WERI-Rb-1 (cell line): ENCODE measurements at regions not wholly inside any gene's neighbourhood (a gene's known extent, or its start where the extent isn't known, plus 50 kb on each side); places are given as distances from the start of the nearest gene placed in this dataset.

Experiments used
- DNase-seq: peaks from one replicate; pipeline ENCODE4 v3.0.0-alpha.2; 2020
- H3K27ac ChIP-seq: fragments of 250-450 bp; sonication (Bioruptor Pico); 2 replicates; pipeline ENCODE4 v1.5.1; 2020; ENCODE audit warnings: mild to moderate bottlenecking, moderate library complexity
- H3K27me3 ChIP-seq: fragments of 250-450 bp; sonication (Bioruptor Pico); 2 replicates; pipeline ENCODE4 v1.5.1; 2021; ENCODE audit warnings: mild to moderate bottlenecking, low read depth, moderate library complexity; ENCODE audit not compliant: insufficient read depth, severe bottlenecking
- H3K36me3 ChIP-seq: fragments of 250-450 bp; sonication (Bioruptor Pico); 2 replicates; pipeline ENCODE4 v1.5.1; 2020; ENCODE audit warnings: mild to moderate bottlenecking, moderate library complexity
- H3K4me3 ChIP-seq: 2 replicates; pipeline ENCODE4 v1.5.1; 2011; ENCODE audit warnings: low read depth, mild to moderate bottlenecking, control low read depth, low read length
- H3K9me3 ChIP-seq: fragments of 250-450 bp; sonication (Bioruptor Pico); 2 replicates; pipeline ENCODE4 v1.5.1; 2021; ENCODE audit warnings: mild to moderate bottlenecking, moderate library complexity; ENCODE audit not compliant: severe bottlenecking
- TF ChIP-seq, protein P1 (sequence below): IDR thresholded peaks from 2 replicates; pipeline ENCODE4 v1.5.1; 2011; ENCODE audit warnings: low read depth, mild to moderate bottlenecking, control low read depth, inconsistent platforms, low read length

GRCh38 chr3:176937994-176938393, 259.3 kb downstream of the TBL1XR1 start:
- Histone ChIP-seq H3K4me3 (no peak overlapping the region), H3K9me3 (no peaks in the 10 kb centered on the region), H3K27me3 (no peaks in the 10 kb centered on the region), H3K27ac (no peak overlapping the region), H3K36me3 (no peaks in the 10 kb centered on the region)
- no peak for DNase-seq
- TF ChIP-seq, protein P1, sequence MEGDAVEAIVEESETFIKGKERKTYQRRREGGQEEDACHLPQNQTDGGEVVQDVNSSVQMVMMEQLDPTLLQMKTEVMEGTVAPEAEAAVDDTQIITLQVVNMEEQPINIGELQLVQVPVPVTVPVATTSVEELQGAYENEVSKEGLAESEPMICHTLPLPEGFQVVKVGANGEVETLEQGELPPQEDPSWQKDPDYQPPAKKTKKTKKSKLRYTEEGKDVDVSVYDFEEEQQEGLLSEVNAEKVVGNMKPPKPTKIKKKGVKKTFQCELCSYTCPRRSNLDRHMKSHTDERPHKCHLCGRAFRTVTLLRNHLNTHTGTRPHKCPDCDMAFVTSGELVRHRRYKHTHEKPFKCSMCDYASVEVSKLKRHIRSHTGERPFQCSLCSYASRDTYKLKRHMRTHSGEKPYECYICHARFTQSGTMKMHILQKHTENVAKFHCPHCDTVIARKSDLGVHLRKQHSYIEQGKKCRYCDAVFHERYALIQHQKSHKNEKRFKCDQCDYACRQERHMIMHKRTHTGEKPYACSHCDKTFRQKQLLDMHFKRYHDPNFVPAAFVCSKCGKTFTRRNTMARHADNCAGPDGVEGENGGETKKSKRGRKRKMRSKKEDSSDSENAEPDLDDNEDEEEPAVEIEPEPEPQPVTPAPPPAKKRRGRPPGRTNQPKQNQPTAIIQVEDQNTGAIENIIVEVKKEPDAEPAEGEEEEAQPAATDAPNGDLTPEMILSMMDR: no peak

DNA sequence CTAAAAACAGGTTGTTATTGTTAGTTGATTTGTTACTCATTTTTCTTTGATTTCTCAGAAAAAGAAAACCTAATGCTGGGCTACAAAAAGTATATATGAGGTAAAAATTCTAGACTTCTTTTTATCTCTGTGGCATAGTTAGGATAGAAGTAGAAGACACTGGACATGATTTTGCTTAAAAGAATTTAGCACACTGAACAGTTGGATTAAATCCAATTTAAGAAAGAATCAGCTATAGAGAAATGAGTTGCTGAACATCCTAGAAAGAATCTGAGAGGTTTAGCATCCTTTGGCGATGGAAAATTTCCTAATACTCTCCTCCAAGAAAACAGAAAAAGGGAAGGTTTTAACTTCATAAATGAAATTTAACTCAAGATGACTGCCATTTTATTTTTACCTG, 259.7 kb downstream of the TBL1XR1 start:
- H3K36me3 ChIP-seq: no peaks in the 10 kb centered on the region
- DNase-seq: no peak
- H3K27ac ChIP-seq: no peak overlapping the region
- no peaks in the 10 kb centered on the region for H3K27me3 ChIP-seq
- no peaks in the 10 kb centered on the region for H3K9me3 ChIP-seq
- TF ChIP-seq, protein P1: no peak
- no peak overlapping the region for H3K4me3 ChIP-seq

DNA sequence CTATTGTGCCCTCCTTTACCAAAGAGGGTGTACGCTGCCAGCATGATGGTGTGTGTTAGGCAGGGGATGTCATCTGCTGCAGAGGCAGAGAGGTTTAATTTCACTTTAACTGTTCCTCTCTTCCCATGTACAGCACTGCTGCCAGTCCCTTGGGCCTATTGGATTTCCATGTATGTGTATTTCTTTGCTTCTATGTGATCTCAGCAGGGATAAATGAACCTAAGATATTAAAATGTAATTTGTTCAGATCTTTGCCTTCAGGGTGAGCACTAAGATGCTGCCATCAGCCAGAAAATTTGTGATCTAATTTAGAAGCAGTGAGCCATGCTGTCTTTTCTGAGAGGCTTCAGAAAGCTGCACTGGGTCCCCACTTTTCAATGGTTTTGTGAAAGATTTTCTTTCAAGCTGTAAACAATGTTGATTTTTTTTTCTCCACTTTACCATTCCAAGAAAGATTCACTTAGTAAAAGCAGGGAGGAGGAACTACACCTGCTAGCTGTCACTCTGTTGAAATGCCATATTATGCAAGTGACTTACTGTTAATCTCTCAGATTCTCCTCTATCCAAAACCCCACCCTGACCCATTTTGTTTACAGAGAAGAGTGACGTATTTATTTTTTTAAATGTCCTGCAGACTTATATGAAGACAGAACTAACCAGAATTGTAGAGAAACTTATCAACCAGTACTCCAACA, 261.9 kb downstream of the TBL1XR1 start:
- Histone ChIP-seq H3K36me3 (no peaks in the 10 kb centered on the region), H3K9me3 (no peaks in the 10 kb centered on the region), H3K4me3 (no peak overlapping the region), H3K27ac (no peak overlapping the region), H3K27me3 (no peaks in the 10 kb centered on the region)
- DNase-seq: no peak
- TF ChIP-seq, protein P1: no peak

GRCh38 chr3:176934698-176935097, 262.6 kb downstream of the TBL1XR1 start:
- TF ChIP-seq, protein P1: no peak
- Histone ChIP-seq H3K27me3 (no peaks in the 10 kb centered on the region), H3K27ac (no peak overlapping the region), H3K36me3 (no peaks in the 10 kb centered on the region), H3K9me3 (no peaks in the 10 kb centered on the region), H3K4me3 (no peak overlapping the region)
- no peak for DNase-seq

- no peak overlapping the region for H3K27ac ChIP-seq
- H3K27me3 ChIP-seq: no peaks in the 10 kb centered on the region
- no peak for DNase-seq
- no peaks in the 10 kb centered on the region for H3K36me3 ChIP-seq
- TF ChIP-seq, protein P1: no peak
- no peak overlapping the region for H3K4me3 ChIP-seq
- no peaks in the 10 kb centered on the region for H3K9me3 ChIP-seq
These were observed 263.6 kb downstream of the TBL1XR1 start for GRCh38 chr3:176933704-176934103.

- Histone ChIP-seq H3K36me3 (no peaks in the 10 kb centered on the region), H3K9me3 (no peaks in the 10 kb centered on the region), H3K4me3 (no peak overlapping the region), H3K27ac (no peak overlapping the region), H3K27me3 (no peaks in the 10 kb centered on the region)
- TF ChIP-seq, protein P1: no peak
- DNase-seq: no peak
These were observed 264.8 kb downstream of the TBL1XR1 start for GRCh38 chr3:176932433-176932832.
